OCI-LY1 (cell line): ENCODE measurements at regions not wholly inside any gene's neighbourhood (a gene's known extent, or its start where the extent isn't known, plus 50 kb on each side); places are given as distances from the start of the nearest gene placed in this dataset.

Experiments
- EZH2 ChIP-seq: fragments of 200-600 bp; sonication (generic), shearing (Covaris generic); IDR thresholded peaks from 2 replicates; pipeline ENCODE4 v1.8.0; 2017; ENCODE audit warnings: borderline replicate concordance, mixed run types, mild to moderate bottlenecking, antibody characterized with exemption, low read length, moderate library complexity, mixed read lengths
- TF ChIP-seq, protein P1 (sequence below): fragments of 200-600 bp; sonication (generic), shearing (Covaris generic); IDR thresholded peaks from 2 replicates; pipeline ENCODE4 v1.5.1; 2017; ENCODE audit warnings: mild to moderate bottlenecking, antibody characterized with exemption, low read length, moderate library complexity, mixed read lengths

GRCh38 chr1:20431176-20431460 lies 54.9 kb downstream of the CAMK2N1 start:
- TF ChIP-seq, protein P1, sequence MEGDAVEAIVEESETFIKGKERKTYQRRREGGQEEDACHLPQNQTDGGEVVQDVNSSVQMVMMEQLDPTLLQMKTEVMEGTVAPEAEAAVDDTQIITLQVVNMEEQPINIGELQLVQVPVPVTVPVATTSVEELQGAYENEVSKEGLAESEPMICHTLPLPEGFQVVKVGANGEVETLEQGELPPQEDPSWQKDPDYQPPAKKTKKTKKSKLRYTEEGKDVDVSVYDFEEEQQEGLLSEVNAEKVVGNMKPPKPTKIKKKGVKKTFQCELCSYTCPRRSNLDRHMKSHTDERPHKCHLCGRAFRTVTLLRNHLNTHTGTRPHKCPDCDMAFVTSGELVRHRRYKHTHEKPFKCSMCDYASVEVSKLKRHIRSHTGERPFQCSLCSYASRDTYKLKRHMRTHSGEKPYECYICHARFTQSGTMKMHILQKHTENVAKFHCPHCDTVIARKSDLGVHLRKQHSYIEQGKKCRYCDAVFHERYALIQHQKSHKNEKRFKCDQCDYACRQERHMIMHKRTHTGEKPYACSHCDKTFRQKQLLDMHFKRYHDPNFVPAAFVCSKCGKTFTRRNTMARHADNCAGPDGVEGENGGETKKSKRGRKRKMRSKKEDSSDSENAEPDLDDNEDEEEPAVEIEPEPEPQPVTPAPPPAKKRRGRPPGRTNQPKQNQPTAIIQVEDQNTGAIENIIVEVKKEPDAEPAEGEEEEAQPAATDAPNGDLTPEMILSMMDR: no peak
- TF ChIP-seq EZH2: no peak
